ENCODE measurements at regions not wholly inside any gene's neighbourhood (a gene's known extent, or its start where the extent isn't known, plus 50 kb on each side); places are given as distances from the start of the nearest gene placed in this dataset.

GRCh38 chr12:124096109-124096508 is 123.1 kb downstream of the ZNF664 start:
- Histone ChIP-seq H3K79me2 (ENCODE audit: control insufficient read depth, insufficient read depth, low read length) (no peaks in the 10 kb centered on the region), H3K9me1 (ENCODE audit: control insufficient read depth, insufficient read depth, low read length) (peaks cover 3% of the 10 kb centered on the region), H3K9ac (ENCODE audit: insufficient read depth in 1 of 2, low read depth in 2 of 2, low read length in 2 of 2) (no peak overlapping the region), H3K4me1 (replicated peaks in 1 of 2; ENCODE audit: control insufficient read depth in 2 of 2, insufficient read depth in 2 of 2, low read length in 2 of 2) (no peaks in the 10 kb centered on the region; a peak in 1 of 5 replicates), H2AFZ (ENCODE audit: low read depth, low read length) (no peak overlapping the region), H3K27ac (ENCODE audit: extremely low read depth, low read depth, low read length) (no peak overlapping the region), H3K4me3 (no peak overlapping the region), H4K20me1 (replicated peaks; ENCODE audit: control insufficient read depth, insufficient read depth, low read length) (no peaks in the 10 kb centered on the region), H3K9me3 (replicated peaks; ENCODE audit: control insufficient read depth, insufficient read depth, low read depth, low read length) (peaks cover 3% of the 10 kb centered on the region; the same call in 1 of the 2 replicates), H3K27me3 (ENCODE audit: control insufficient read depth in 2 of 2, insufficient read depth in 2 of 2, low read length in 2 of 2) (peaks cover 42 to 62% of the 10 kb centered on the region in 2 experiments), H3K36me3 (ENCODE audit: control insufficient read depth, insufficient read depth, low read length) (no peaks in the 10 kb centered on the region), H3K4me2 (ENCODE audit: insufficient read depth, low read length) (no peak overlapping the region)
- in situ Hi-C loops (cut with MboI) (no loop called here), intact Hi-C loops (cut with micrococcal nuclease) (no loop called here)
- no peak for DNase-seq (ENCODE audit: extremely low read depth in 1 of 4, low spot score in 3 of 4)
- ChIA-PET CTCF (ENCODE audit: low intra/inter-chr PET ratio) (interaction anchor here (0.6 kb wide), 1 partner anchor 34 kb away, joined by 3 read pairs; no protein-coding TSS in a partner anchor), POLR2A (no interaction called here)
- BruUV-seq (replicated peaks), result no TSS peak
- no peak for FAIRE-seq
- WGBS (ENCODE audit: insufficient coverage, low coverage, missing lambda C conversion rate), result 4% methylated on average over 15 of the region's 15 CpGs
- ATAC-seq, result no peak
- TF ChIP-seq ZNF551 (CRISPR knock-in tag; IDR thresholded peaks at IDR 0.05) (no peak), SAP30 (IDR thresholded peaks at IDR 0.05; ENCODE audit: borderline replicate concordance, insufficient read depth, low read depth, low read length, poor library complexity, severe bottlenecking) (no peak), ILF3 (IDR thresholded peaks at IDR 0.05; ENCODE audit: borderline replicate concordance) (no peak), SNIP1 (IDR thresholded peaks at IDR 0.05; ENCODE audit: low read depth) (no peak)

GRCh38 chr12:124096869-124097434 is 123.9 kb downstream of the ZNF664 start:
- H3K79me2 ChIP-seq (ENCODE audit: control insufficient read depth, insufficient read depth, low read length), result no peaks in the 10 kb centered on the region
- in situ Hi-C loops (cut with MboI), result no loop called here
- ATAC-seq, result no peak
- H3K9ac ChIP-seq (ENCODE audit: insufficient read depth in 1 of 2, low read depth in 2 of 2, low read length in 2 of 2), result no peak overlapping the region
- H3K27ac ChIP-seq (ENCODE audit: extremely low read depth, low read depth, low read length), result no peak overlapping the region
- H3K4me2 ChIP-seq (ENCODE audit: insufficient read depth, low read length), result no peak overlapping the region
- no peak for DNase-seq (ENCODE audit: extremely low read depth in 1 of 4, low spot score in 3 of 4)
- peaks cover 3% of the 10 kb centered on the region; the same call in 1 of the 2 replicates for H3K9me3 ChIP-seq (replicated peaks; ENCODE audit: control insufficient read depth, insufficient read depth, low read depth, low read length)
- H3K36me3 ChIP-seq (ENCODE audit: control insufficient read depth, insufficient read depth, low read length), result no peaks in the 10 kb centered on the region
- no TSS peak for BruUV-seq (replicated peaks)
- 2% methylated on average over 10 of the region's 10 CpGs for WGBS (ENCODE audit: insufficient coverage, low coverage, missing lambda C conversion rate)
- H3K4me3 ChIP-seq, result no peak overlapping the region
- no peaks in the 10 kb centered on the region for H4K20me1 ChIP-seq (replicated peaks; ENCODE audit: control insufficient read depth, insufficient read depth, low read length)
- no peak overlapping the region for H2AFZ ChIP-seq (ENCODE audit: low read depth, low read length)
- intact Hi-C loops (cut with micrococcal nuclease), result no loop called here
- POLR2A ChIA-PET, result no interaction called here
- H3K4me1 ChIP-seq (replicated peaks in 1 of 2; ENCODE audit: control insufficient read depth in 2 of 2, insufficient read depth in 2 of 2, low read length in 2 of 2), result no peaks in the 10 kb centered on the region; a peak in 1 of 5 replicates
- FAIRE-seq, result no peak
- H3K9me1 ChIP-seq (ENCODE audit: control insufficient read depth, insufficient read depth, low read length), result peaks cover 3% of the 10 kb centered on the region
- CTCF ChIA-PET (ENCODE audit: low intra/inter-chr PET ratio), result interaction anchor here (0.6 kb wide), 1 partner anchor 33 kb away, joined by 3 read pairs; no protein-coding TSS in a partner anchor
- peaks cover 42 to 62% of the 10 kb centered on the region in 2 experiments for H3K27me3 ChIP-seq (ENCODE audit: control insufficient read depth in 2 of 2, insufficient read depth in 2 of 2, low read length in 2 of 2)
- TF ChIP-seq SP2 (IDR thresholded peaks at IDR 0.05; ENCODE audit: extremely low read depth, low read depth, low read length, poor library complexity, severe bottlenecking) (no peak), ZFX (CRISPR knock-in tag; IDR thresholded peaks at IDR 0.05) (no peak), ZNF354B (CRISPR knock-in tag; IDR thresholded peaks at IDR 0.05) (no peak), FOXJ2 (tag; IDR thresholded peaks at IDR 0.05) (no peak), EP300 (IDR thresholded peaks at IDR 0.05; ENCODE audit: low read length) (no peak), CHD1 (IDR thresholded peaks at IDR 0.05; ENCODE audit: low read length) (no peak), KLF1 (tag; IDR thresholded peaks at IDR 0.05) (no peak), MEF2D (tag; conservative IDR thresholded peaks at IDR 0.05; ENCODE audit: low read depth) (no peak), ARID1B (IDR thresholded peaks at IDR 0.05) (no peak), E2F3 (CRISPR knock-in tag; IDR thresholded peaks at IDR 0.05) (no peak), FOSL1 (tag; conservative IDR thresholded peaks at IDR 0.05) (no peak), ZBED1 (IDR thresholded peaks at IDR 0.05) (no peak), ZNF639 (CRISPR knock-in tag; conservative IDR thresholded peaks at IDR 0.05 in 1 of 2, IDR thresholded peaks at IDR 0.05 in 1 of 2) (no peak)
